ENCODE measurements at regions not wholly inside any gene's neighbourhood (a gene's known extent, or its start where the extent isn't known, plus 50 kb on each side); places are given as distances from the start of the nearest gene placed in this dataset.

- DNase-seq, result no peak
Observed at GRCh38 chr10:44435196-44435595, 50.3 kb upstream of the CXCL12 start.

DNA sequence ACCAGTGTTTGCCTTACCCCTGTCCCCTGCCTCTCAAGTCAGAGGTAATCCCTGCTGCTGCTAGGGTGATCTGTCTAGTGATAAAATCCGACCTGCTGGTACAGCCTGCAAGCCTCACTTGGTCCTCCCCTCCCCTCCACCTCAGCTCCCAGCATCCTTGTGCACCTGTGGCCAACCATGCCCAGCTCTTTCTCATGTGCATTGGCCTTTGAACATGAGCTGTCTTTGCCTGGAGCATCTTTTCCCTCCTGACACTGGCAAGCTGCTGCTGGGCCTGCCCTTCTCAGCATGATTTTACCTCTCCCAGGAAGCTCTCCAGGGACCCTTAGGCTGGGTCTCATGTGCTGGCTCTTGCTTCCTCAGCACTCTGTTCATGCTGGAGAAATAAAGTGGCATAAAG is 51.3 kb upstream of the CXCL12 start:
- no peak for DNase-seq

DNA sequence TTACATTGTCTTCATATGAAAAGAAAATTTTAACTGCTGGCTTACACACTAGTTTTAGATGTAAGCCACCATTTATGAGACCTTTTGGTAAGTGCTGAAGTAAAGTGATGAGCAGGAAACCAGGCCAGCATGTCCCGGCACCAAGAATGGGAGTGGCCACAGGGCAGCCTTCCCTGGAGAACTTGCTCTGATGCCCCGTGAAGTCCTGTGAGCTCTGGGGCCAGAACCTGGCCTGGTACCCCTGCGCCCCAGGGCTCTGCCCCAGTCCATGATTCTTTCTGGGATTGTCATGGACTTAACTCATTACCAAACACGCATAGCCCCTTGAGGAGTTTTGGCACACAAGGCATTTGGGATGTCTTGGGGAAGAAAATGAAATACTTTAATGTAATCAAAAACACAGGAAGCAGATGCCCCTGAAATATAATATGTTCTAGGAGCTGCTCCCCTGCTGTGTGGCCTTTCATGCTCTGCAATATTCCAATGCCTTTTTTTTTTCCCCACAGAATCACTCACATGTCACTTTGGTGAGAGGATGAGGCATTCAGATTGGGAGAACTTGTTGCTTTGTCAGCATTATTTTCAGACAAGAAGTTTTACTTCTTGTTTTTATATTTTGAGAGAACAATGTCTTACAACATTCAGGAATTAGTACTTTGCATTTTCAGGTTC is 53.1 kb upstream of the CXCL12 start:
- no peak for DNase-seq

DNA sequence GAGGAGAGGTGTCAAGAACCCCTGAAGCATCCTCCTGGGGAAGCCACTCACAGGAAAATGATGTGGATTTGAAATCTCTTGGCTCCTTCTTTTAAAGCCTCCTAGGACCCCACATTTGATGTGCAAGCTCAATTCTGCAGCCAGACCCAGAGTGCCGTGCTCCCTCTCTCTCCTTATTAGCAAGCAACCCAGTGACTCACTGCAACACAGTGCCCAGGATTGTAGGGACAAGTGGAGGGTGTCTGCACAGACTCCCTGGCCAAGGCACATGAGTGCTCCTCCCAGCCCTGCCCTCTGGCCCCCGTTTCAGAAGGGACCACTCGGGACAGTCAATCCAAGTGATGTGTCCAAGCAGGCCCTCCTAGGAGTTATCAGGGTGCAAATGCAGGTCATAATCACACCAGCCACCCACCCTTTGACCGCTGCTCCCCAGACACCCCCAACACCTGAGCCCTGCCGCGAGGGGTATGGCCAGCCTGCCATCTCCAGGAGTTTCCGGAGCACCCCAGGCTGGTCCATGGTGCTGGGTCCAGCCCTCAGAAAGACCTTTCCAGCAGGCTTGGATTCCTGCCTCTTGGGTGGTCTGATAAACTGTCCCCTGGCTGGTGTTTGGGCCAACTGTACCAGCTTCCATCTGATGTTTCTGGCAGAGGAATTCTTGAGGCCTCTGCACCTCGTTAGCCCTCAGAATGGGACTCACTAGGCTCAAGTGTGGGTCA is 54.5 kb upstream of the CXCL12 start:
- no peak for DNase-seq

GRCh38 chr10:44439958-44440244 is 55.0 kb upstream of the CXCL12 start:
- no peak for DNase-seq

DNA sequence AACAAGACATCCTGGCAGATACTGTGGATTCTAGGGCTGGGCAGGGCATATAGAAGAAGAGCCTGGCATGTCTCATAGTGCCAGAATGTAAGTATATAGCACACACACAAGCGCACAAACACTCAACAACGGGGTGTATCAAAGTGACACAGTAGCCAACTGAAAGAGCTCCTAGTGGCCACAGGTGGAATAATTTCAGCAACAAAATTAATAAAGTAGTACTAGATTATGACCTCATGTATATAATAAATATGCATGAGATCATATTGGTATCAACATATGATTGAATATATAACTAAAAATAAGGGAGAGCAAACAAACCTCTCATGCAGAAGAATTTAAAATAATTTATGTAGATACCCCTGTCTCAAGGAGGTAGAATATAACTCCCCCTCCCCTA is 72.4 kb upstream of the CXCL12 start:
- DNase-seq, result no peak

GRCh38 chr10:44458671-44459413 is 73.9 kb upstream of the CXCL12 start:
- no peak for DNase-seq

- no peak for DNase-seq
Observed at GRCh38 chr10:44459671-44460070, 74.8 kb upstream of the CXCL12 start.

DNA sequence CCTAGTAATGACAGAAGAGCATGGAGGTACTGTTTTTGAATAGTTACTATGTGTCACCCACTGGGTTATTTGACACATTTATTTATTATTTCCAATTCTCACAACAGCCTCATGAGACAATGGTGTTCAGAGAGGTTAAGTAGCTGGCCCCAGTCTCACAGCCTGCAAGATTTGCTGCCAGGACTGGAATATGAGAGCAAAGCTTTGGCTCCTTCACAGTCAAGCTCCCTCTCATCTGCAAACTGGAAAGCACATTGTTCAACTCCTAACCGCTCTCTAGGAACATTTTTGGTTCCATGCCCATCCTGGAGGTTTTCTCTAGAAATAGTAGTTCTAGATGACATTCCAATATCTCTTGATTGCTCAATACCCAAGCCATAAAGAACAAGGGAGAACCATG is 75.5 kb upstream of the CXCL12 start:
- DNase-seq, result no peak

GRCh38 chr10:44462338-44462914 is 77.5 kb upstream of the CXCL12 start:
- DNase-seq, result no peak

DNA sequence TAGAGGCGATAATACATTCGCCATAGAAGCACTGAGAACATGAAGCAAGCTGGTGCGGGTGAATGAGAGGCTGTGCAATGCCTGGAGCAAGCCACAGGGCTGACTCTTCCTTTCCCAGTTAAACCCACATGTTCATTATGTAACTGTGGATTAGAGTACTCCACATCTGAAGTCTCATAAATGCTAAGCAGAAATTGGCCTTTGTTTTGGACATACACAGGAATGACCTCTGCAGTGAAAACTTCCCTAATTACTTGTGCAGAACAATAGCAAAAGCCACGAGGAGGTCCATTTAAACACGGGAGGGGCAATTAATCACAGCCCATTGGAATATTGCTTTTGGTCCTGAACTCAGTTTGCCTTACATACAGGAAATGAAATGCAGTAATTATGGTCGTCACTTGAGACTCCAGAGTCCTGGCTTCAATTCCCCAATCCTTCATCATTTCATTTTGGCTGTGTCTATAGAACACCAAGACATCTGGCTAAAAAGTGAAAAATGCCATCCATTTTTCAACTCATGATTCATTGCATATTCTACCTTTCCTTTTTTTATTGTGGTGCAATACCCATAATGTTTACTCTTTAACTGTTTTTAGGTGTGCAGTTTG is 78.7 kb upstream of the CXCL12 start:
- no peak for DNase-seq

- no peak for DNase-seq
Observed at GRCh38 chr10:44464503-44464902, 79.6 kb upstream of the CXCL12 start.

DNA sequence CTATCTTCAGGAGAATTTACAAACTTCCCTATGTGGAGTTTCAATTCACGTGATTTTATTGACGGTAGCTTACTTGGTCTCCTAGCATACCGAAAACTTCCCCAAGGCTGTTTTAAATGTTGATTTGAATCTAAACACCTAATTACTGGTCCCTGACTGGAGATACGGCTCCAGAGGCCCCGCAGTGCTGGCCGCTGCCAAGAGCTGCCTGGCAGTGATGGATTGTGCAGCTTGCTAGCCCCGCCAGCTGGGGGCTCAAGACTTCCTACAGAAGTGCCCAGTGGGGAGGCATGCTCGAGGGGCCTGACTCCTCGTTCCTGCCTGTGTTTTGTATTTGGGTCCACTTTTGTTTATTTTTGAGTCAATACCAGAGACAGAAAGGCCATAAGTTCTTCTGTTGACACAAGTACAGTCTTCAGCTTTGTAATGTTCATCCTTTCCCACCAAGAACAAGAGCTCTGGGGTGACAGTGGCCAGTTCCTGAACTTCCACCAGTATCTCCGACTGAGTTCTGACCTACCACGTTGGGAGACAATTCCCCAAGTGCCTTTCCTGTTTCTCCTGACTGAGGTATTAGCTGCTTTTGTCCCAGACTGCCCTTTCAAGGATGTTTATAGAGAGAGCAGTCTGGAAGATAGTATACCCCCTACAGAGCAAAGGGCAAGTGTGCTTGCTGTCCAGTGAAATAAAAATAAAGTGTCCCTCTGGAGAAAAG is 80.7 kb upstream of the CXCL12 start:
- DNase-seq, result no peak

DNA sequence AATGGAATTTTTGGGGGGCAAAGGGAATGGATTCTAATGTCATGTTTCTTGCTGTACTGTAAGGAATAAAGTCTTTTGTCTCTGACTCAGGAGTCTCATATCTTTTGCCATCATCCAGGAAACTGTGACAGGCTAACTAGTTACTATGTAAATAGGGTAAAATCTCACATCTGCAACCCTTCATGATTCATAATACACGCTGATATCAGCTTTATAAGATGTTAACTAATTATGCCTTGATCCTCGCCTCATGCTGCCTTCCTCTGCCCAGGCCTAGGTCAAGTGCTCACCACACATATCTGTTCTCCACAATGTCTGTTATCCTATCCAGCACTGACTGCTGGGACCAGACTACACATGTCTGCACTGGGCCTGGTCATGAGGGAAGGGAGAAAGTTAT is 81.3 kb upstream of the CXCL12 start:
- no peak for DNase-seq

DNA sequence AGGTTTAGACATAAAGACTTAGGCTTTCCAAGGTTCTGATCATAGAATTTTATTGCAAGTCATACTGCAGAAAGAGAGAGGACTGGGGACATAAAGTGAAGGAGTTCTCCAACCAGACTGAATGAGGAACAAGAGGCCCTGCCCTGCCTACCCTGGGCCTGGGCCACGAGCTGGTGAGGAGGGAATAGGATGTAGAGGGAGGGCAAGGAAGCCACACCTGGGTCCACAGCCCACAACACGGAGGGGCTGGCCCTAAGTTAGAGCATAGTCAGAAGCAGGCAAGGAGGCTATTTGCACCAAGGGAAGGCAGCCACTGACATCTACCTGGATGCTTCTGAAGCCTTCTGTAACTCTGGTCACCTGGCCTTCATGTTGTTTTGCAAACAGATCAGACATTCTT is 82.2 kb upstream of the CXCL12 start:
- no peak for DNase-seq

DNA sequence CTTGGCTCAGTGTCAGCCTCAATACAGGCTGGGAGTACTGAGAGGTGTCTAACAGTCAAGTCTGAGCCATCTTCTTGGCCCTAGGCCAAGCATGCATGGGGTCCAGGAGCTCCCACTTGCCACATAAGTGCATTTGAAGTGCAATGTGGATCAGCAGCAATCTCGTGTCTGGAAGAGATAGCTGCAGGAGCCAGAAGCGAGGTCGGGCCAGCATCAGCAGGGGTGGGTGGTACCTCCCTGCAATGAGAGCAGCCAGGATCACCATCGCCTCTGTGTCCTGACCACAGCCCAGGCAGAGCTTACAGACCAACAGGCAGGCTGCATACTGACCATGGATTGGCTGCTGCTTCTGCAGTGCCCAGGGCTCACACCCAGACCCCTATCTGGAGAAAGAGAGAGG is 83.0 kb upstream of the CXCL12 start:
- DNase-seq, result no peak

GRCh38 chr10:44468525-44468924 is 83.6 kb upstream of the CXCL12 start:
- no peak for DNase-seq

DNA sequence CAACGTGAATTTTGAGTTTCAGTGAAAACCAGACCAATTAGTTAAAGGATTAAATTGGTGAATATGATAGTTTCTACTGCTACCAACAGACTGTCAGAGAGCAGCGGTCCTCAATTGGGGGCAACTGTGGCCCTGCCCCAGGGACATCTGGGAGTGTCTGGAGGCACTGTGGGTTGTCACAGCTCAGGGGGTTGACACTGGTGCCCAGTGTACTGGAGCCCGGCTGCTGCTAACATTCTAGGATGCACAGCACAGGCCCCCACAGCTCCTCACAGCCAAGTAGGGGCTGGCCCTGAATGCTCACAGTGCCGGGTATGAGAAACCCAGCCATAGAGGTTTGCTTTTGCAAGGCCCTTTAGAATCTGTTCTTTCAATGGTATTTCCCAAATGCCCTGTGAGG is 84.1 kb upstream of the CXCL12 start:
- DNase-seq, result no peak

- DNase-seq, result no peak
Observed at GRCh38 chr10:44470784-44471183, 85.9 kb upstream of the CXCL12 start.

- no peak for DNase-seq
Observed at GRCh38 chr10:44471410-44471809, 86.5 kb upstream of the CXCL12 start.

- DNase-seq, result no peak
Observed at GRCh38 chr10:44473146-44473545, 88.2 kb upstream of the CXCL12 start.

DNA sequence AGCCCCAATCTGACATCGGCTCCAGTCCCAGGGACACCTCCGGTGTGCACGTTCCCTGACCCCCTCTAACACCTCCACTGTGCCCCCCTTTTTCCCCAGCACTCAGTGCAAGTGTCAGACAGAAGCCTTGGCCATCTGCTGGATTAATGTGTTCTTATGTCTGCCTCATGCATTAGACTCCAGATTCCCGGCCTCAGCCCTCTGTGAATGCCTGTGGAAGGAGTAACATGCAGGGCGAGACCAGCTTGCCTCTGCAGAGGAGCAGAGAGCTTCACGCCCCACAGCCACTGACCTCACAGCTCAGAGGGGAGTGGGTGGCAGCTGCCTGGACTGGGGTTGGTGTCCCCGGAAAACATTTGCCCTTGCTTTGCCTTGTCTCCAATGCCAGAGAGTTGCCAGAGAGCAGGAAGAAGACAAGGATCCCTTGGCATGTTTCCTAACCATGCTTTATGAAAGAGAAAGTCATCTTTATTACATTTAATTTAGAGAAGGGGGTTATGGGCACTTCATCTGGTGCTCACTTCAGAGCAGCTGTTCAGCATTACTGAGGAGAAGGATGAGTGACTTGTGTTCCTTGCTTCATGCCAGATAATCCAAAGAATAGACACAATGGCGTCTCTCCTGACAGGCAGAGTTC is 91.6 kb upstream of the CXCL12 start:
- DNase-seq, result no peak

GRCh38 chr10:44477046-44477425 is 92.1 kb upstream of the CXCL12 start:
- DNase-seq, result no peak
